ENCODE measurements at regions not wholly inside any gene's neighbourhood (a gene's known extent, or its start where the extent isn't known, plus 50 kb on each side); places are given as distances from the start of the nearest gene placed in this dataset.

GRCh38 chr2:196307775-196308305, 136.5 kb upstream of the STK17B start:
- no peak overlapping the region for H3K9ac ChIP-seq (ENCODE audit: insufficient read depth, low read length, poor library complexity, severe bottlenecking)
- intact Hi-C loops (cut with micrococcal nuclease), result no loop called here
- no peak overlapping the region for H3K27ac ChIP-seq (ENCODE audit: low read depth in 1 of 2, low read length in 2 of 2)
- no peaks in the 10 kb centered on the region for H3K79me2 ChIP-seq (ENCODE audit: insufficient read depth, low read length)
- no peaks in the 10 kb centered on the region for H3K4me1 ChIP-seq (ENCODE audit: control insufficient read depth in 1 of 2, insufficient read depth in 2 of 2, low read length in 2 of 2)
- H3K27me3 Mint-ChIP-seq (ENCODE audit: low read depth in 3 of 3), result peaks cover 2 to 3% (median 3%) of the 10 kb centered on the region in 3 donors
- H4K20me1 ChIP-seq (ENCODE audit: insufficient read depth, low read length), result no peaks in the 10 kb centered on the region
- no peaks in the 10 kb centered on the region for H3K27me3 ChIP-seq (ENCODE audit: control insufficient read depth in 2 of 2, insufficient read depth in 2 of 2, low read length in 2 of 2)
- H3K27ac Mint-ChIP-seq, result no peak overlapping the region
- H3K4me3 ChIP-seq (replicated peaks in 1 of 3; ENCODE audit: low read depth in 2 of 3, low read length in 3 of 3), result no peak overlapping the region
- H3K4me1 Mint-ChIP-seq, result no peaks in the 10 kb centered on the region
- no peak overlapping the region for H2AFZ ChIP-seq (ENCODE audit: insufficient read depth, low read depth, low read length, poor library complexity, severe bottlenecking)
- H3K36me3 ChIP-seq (replicated peaks in 1 of 2; ENCODE audit: control insufficient read depth in 1 of 2, insufficient read depth in 2 of 2, low read length in 2 of 2), result no peaks in the 10 kb centered on the region
- no peaks in the 10 kb centered on the region for H3K9me3 ChIP-seq (replicated peaks in 1 of 2; ENCODE audit: control insufficient read depth in 1 of 2, insufficient read depth in 1 of 2, low read length in 2 of 2)
- no peak overlapping the region for H3K4me3 Mint-ChIP-seq
- TF ChIP-seq CTCF (IDR thresholded peaks at IDR 0.05), result no peak
- H3K9me3 Mint-ChIP-seq, result no peaks in the 10 kb centered on the region
- DNase-seq, result no peak
- H3K36me3 Mint-ChIP-seq, result no peaks in the 10 kb centered on the region
- H3K4me2 ChIP-seq (replicated peaks; ENCODE audit: extremely low read depth, low read length, poor library complexity, severe bottlenecking), result no peak overlapping the region
- WGBS (ENCODE audit: insufficient coverage), result 79% methylated on average over 2 of the region's 14 CpGs

- no peak for TF ChIP-seq CTCF (IDR thresholded peaks at IDR 0.05)
- no peak overlapping the region for H3K27ac ChIP-seq (ENCODE audit: low read depth in 1 of 2, low read length in 2 of 2)
- no peak overlapping the region for H2AFZ ChIP-seq (ENCODE audit: insufficient read depth, low read depth, low read length, poor library complexity, severe bottlenecking)
- H3K79me2 ChIP-seq (ENCODE audit: insufficient read depth, low read length), result no peaks in the 10 kb centered on the region
- no peak overlapping the region for H3K9ac ChIP-seq (ENCODE audit: insufficient read depth, low read length, poor library complexity, severe bottlenecking)
- no peak for DNase-seq
- Mint-ChIP-seq H3K27me3 (ENCODE audit: low read depth in 3 of 3) (peaks cover 0 to 3% (median 3%) of the 10 kb centered on the region in 3 donors), H3K4me3 (no peak overlapping the region), H3K4me1 (no peaks in the 10 kb centered on the region), H3K27ac (no peak overlapping the region), H3K9me3 (no peaks in the 10 kb centered on the region), H3K36me3 (no peaks in the 10 kb centered on the region)
- no peaks in the 10 kb centered on the region for H3K4me1 ChIP-seq (ENCODE audit: control insufficient read depth in 1 of 2, insufficient read depth in 2 of 2, low read length in 2 of 2)
- H3K36me3 ChIP-seq (replicated peaks in 1 of 2; ENCODE audit: control insufficient read depth in 1 of 2, insufficient read depth in 2 of 2, low read length in 2 of 2), result no peaks in the 10 kb centered on the region
- no peak overlapping the region for H3K4me3 ChIP-seq (replicated peaks in 1 of 3; ENCODE audit: low read depth in 2 of 3, low read length in 3 of 3)
- no peaks in the 10 kb centered on the region for H4K20me1 ChIP-seq (ENCODE audit: insufficient read depth, low read length)
- H3K27me3 ChIP-seq (ENCODE audit: control insufficient read depth in 2 of 2, insufficient read depth in 2 of 2, low read length in 2 of 2), result no peaks in the 10 kb centered on the region
- no peaks in the 10 kb centered on the region for H3K9me3 ChIP-seq (replicated peaks in 1 of 2; ENCODE audit: control insufficient read depth in 1 of 2, insufficient read depth in 1 of 2, low read length in 2 of 2)
- H3K4me2 ChIP-seq (replicated peaks; ENCODE audit: extremely low read depth, low read length, poor library complexity, severe bottlenecking), result no peak overlapping the region
- intact Hi-C loops (cut with micrococcal nuclease), result no loop called here
These were observed 138.3 kb upstream of the STK17B start for GRCh38 chr2:196309691-196310090.

Data from CD14-positive monocyte (primary cell).